IMR-90 (cell line): ENCODE measurements at regions not wholly inside any gene's neighbourhood (a gene's known extent, or its start where the extent isn't known, plus 50 kb on each side); places are given as distances from the start of the nearest gene placed in this dataset.

ENCODE experiments used
- BHLHE40 ChIP-seq: fragments of 150-350 bp; IDR thresholded peaks from 2 replicates; pipeline ENCODE4 v1.6.1; 2016; ENCODE audit warnings: mild to moderate bottlenecking, low read depth, low read length
- MAFK ChIP-seq: IDR thresholded peaks from 2 replicates; pipeline ENCODE4 v1.6.1; 2012; ENCODE audit warnings: low read depth, low read length, improper control_type of control experiment
- MXI1 ChIP-seq: IDR thresholded peaks from 2 replicates; pipeline ENCODE4 v1.6.1; 2012; ENCODE audit warnings: low read depth, mild to moderate bottlenecking, low read length, moderate library complexity, borderline replicate concordance
- NFE2L2 ChIP-seq: fragments of 150-350 bp; IDR thresholded peaks from 2 replicates; pipeline ENCODE4 v1.6.1; 2016; ENCODE audit warnings: low read depth, mild to moderate bottlenecking, low read length
- POLR2A ChIP-seq: IDR thresholded peaks from 2 replicates; pipeline ENCODE4 v1.6.1; 2012; ENCODE audit warnings: mild to moderate bottlenecking, low read depth, low read length
- RAD21 ChIP-seq: IDR thresholded peaks from 2 replicates; pipeline ENCODE4 v1.6.1; 2012; ENCODE audit warnings: low read length, improper control_type of control experiment
- RCOR1 ChIP-seq: IDR thresholded peaks from 2 replicates; pipeline ENCODE4 v1.6.1; 2012; ENCODE audit warnings: mild to moderate bottlenecking, low read length, improper control_type of control experiment; ENCODE audit not compliant: insufficient replicate concordance
- RFX5 ChIP-seq: IDR thresholded peaks from 2 replicates; pipeline ENCODE4 v1.8.0; 2012; ENCODE audit warnings: low read depth, mild to moderate bottlenecking, low read length, moderate library complexity
- SMC3 ChIP-seq: fragments of 150-350 bp; IDR thresholded peaks from 2 replicates; pipeline ENCODE4 v1.6.1; 2016; ENCODE audit warnings: low read depth, mild to moderate bottlenecking, antibody characterized with exemption, low read length, moderate library complexity
- TF ChIP-seq, protein P1 (sequence below): conservative IDR thresholded peaks from 2 replicates; pipeline ENCODE4 v1.5.1; 2012; ENCODE audit warnings: mild to moderate bottlenecking, low read depth, low read length, improper control_type of control experiment

DNA sequence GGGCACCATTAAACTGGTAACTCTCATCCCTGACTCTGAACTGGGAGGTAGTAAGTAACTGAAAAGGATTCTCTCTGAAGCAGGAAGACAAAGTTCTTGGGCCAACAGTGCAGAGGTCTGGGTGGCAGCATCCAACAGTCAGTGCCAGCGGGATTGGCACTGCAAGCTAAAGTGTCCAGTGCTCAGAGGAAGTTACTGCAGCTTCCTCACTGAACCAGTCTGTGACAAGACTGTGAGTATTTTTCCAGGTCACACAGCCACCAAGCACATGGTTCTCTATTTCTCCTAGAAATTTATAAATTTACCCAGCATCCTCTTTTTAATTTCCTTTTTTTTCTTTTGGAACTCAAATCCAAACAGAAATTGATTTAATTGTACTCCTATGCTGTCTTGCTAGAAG, 81.6 kb upstream of the FAR2 start:
- TF ChIP-seq POLR2A, result no peak
- TF ChIP-seq, protein P1, sequence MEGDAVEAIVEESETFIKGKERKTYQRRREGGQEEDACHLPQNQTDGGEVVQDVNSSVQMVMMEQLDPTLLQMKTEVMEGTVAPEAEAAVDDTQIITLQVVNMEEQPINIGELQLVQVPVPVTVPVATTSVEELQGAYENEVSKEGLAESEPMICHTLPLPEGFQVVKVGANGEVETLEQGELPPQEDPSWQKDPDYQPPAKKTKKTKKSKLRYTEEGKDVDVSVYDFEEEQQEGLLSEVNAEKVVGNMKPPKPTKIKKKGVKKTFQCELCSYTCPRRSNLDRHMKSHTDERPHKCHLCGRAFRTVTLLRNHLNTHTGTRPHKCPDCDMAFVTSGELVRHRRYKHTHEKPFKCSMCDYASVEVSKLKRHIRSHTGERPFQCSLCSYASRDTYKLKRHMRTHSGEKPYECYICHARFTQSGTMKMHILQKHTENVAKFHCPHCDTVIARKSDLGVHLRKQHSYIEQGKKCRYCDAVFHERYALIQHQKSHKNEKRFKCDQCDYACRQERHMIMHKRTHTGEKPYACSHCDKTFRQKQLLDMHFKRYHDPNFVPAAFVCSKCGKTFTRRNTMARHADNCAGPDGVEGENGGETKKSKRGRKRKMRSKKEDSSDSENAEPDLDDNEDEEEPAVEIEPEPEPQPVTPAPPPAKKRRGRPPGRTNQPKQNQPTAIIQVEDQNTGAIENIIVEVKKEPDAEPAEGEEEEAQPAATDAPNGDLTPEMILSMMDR, result no peak
- no peak for TF ChIP-seq RFX5
- TF ChIP-seq MXI1, result no peak
- no peak for TF ChIP-seq RCOR1
- TF ChIP-seq MAFK, result no peak
- no peak for TF ChIP-seq RAD21
- no peak for TF ChIP-seq NFE2L2
- no peak for TF ChIP-seq SMC3
- TF ChIP-seq BHLHE40, result no peak
